ENCODE measurements at regions not wholly inside any gene's neighbourhood (a gene's known extent, or its start where the extent isn't known, plus 50 kb on each side); places are given as distances from the start of the nearest gene placed in this dataset.

DNA sequence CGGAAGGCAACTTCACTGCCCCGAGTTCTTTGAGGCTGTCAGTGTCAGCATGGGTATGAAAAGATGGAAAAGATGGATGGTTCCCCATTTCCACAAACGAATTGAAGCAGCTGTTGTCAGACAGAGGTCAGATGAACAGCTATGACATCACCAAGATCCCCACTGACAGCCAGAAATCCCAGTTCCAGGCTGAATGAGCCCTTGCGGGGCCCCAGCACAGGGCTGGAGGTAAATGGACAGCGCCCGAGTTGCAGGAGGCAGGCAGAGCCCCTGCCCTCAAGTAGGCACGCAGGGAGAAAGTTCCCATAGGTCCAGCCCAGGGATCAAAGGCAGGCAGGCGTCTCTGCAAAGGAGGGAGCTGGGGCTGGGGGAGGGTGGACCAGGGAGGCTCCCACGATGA lies 169.5 kb upstream of the AGAP1 start:
- H3K9me3 Mint-ChIP-seq (ENCODE audit: low read depth), result no peaks in the 10 kb centered on the region
- no peak overlapping the region for H3K4me3 Mint-ChIP-seq (ENCODE audit: low read depth)
- TF ChIP-seq, protein P1, sequence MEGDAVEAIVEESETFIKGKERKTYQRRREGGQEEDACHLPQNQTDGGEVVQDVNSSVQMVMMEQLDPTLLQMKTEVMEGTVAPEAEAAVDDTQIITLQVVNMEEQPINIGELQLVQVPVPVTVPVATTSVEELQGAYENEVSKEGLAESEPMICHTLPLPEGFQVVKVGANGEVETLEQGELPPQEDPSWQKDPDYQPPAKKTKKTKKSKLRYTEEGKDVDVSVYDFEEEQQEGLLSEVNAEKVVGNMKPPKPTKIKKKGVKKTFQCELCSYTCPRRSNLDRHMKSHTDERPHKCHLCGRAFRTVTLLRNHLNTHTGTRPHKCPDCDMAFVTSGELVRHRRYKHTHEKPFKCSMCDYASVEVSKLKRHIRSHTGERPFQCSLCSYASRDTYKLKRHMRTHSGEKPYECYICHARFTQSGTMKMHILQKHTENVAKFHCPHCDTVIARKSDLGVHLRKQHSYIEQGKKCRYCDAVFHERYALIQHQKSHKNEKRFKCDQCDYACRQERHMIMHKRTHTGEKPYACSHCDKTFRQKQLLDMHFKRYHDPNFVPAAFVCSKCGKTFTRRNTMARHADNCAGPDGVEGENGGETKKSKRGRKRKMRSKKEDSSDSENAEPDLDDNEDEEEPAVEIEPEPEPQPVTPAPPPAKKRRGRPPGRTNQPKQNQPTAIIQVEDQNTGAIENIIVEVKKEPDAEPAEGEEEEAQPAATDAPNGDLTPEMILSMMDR (IDR thresholded peaks at IDR 0.05; ENCODE audit: unreplicated experiment), result no peak
- H3K27ac Mint-ChIP-seq, result no peak overlapping the region
- H3K36me3 Mint-ChIP-seq (ENCODE audit: insufficient read depth), result no peaks in the 10 kb centered on the region
- peaks cover 10% of the 10 kb centered on the region for H3K4me1 Mint-ChIP-seq (ENCODE audit: low read depth)
- no peak for DNase-seq (ENCODE audit: low spot score, unreplicated experiment)
- peaks cover 5% of the 10 kb centered on the region for H3K27me3 Mint-ChIP-seq

DNA sequence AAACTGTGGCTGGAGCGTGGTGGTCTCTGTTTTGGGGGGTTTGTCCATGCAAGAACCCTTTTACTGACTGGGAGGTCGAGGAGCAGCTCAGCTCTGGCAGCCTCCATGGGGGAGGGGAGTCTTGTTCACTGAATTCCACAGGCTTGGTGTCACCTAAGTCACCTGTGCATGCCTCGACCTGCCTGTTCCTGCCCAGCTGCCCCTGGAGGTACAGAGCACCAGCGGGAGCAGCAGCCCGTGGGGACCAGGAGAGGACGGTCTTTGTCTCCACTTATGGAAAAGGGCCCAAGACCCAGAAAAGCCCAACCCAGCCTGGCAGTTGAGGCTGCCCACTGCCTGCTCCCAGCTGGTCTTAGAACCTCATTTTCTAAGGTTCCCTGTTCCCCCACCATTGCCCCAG lies 168.7 kb upstream of the AGAP1 start:
- Mint-ChIP-seq H3K36me3 (ENCODE audit: insufficient read depth) (no peaks in the 10 kb centered on the region), H3K27ac (no peak overlapping the region), H3K4me3 (ENCODE audit: low read depth) (no peak overlapping the region), H3K9me3 (ENCODE audit: low read depth) (no peaks in the 10 kb centered on the region), H3K4me1 (ENCODE audit: low read depth) (peaks cover 10% of the 10 kb centered on the region), H3K27me3 (peaks cover 5% of the 10 kb centered on the region)
- DNase-seq (ENCODE audit: low spot score, unreplicated experiment), result no peak
- TF ChIP-seq, protein P1 (IDR thresholded peaks at IDR 0.05; ENCODE audit: unreplicated experiment), result no peak

DNA sequence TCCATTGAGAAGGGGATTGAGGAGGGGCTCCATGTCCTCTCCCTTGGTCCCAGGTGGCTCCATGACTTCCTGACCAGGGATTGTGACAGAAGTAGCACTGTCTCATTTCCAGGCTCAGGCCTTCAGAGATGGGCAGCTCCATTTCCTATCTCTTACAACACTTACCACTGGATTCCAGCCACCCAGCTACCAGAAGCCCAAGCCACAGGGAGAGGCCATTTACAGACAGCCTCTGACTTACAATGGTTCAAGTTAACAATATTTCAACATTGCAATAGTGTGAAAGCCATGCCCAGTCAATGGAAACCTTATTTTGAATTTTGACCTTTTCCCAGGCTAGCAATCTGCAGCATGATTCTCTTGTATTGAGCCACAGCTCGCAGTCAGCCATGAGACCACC lies 164.9 kb upstream of the AGAP1 start:
- Mint-ChIP-seq H3K36me3 (ENCODE audit: insufficient read depth) (no peaks in the 10 kb centered on the region), H3K4me1 (ENCODE audit: low read depth) (peaks cover 10% of the 10 kb centered on the region), H3K4me3 (ENCODE audit: low read depth) (no peak overlapping the region), H3K27ac (no peak overlapping the region), H3K9me3 (ENCODE audit: low read depth) (no peaks in the 10 kb centered on the region), H3K27me3 (peaks cover 5% of the 10 kb centered on the region)
- TF ChIP-seq, protein P1 (IDR thresholded peaks at IDR 0.05; ENCODE audit: unreplicated experiment), result no peak
- DNase-seq (ENCODE audit: low spot score, unreplicated experiment), result no peak

DNA sequence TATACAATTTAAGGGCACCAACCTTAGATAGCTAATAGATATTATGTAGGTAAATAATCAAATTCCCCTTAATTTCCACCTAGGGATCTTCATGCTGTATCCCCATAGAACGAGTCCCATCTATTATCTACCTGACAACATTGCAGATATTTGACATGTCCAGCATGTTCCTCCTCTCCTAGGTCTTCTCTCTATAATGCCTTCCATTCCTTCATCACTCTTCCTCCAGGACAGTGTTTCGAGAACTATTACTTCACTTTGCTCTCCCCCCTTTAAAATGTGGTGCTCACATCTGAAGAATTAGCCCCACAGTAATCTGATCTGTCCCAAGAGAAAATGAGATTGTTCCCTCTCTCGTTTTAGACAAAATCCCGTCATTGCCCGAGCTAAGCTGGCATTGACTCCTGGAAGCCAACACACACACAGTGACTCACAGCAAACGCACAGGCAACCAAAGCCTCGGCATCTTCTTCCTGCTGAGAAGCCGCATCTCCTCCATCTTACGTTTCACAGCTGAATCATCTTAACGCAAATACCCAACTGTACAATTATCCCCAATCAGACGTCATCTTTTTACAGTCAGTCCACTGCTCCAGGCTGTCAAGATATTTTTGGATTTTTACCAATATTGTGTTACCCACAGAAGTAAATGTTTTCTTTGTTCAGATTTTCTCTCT lies 162.9 kb upstream of the AGAP1 start:
- DNase-seq (ENCODE audit: low spot score, unreplicated experiment), result no peak
- Mint-ChIP-seq H3K36me3 (ENCODE audit: insufficient read depth) (no peaks in the 10 kb centered on the region), H3K27me3 (no peaks in the 10 kb centered on the region), H3K9me3 (ENCODE audit: low read depth) (no peaks in the 10 kb centered on the region), H3K4me3 (ENCODE audit: low read depth) (no peak overlapping the region), H3K27ac (no peak overlapping the region), H3K4me1 (ENCODE audit: low read depth) (peaks cover 6% of the 10 kb centered on the region)
- TF ChIP-seq, protein P1 (IDR thresholded peaks at IDR 0.05; ENCODE audit: unreplicated experiment), result no peak

DNA sequence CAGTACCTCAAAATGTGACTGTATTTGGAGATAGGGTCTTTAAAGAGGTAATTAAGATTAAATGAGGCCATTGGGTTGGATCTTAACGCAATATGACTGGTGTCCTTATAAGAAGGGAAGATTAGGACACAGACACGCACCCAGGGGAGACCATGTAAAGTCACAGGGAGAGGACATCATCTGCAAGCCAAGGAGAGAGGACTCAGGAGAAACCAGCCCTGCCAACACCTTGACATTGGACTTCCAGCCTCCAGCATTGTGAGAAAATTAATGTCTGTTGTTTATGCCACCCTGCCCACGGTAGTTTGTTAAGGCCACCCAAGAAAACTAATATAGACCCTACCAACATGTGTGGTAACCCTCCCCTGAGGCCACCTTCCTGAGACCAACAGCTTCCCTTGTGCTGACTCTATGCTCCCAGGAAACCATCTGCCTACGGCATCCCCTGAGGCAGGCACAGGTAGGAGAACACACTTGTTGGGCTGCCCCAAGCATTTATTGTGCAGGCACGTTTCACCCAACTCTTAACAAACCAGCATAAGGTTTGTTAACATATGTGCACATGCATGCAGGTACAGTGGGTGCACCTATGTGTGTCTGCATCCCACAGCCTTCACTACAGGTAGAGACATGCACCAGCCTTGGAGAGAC lies 161.5 kb upstream of the AGAP1 start:
- Mint-ChIP-seq H3K4me1 (ENCODE audit: low read depth) (peaks cover 7% of the 10 kb centered on the region), H3K36me3 (ENCODE audit: insufficient read depth) (no peaks in the 10 kb centered on the region), H3K27ac (no peak overlapping the region), H3K27me3 (no peaks in the 10 kb centered on the region), H3K4me3 (ENCODE audit: low read depth) (no peak overlapping the region), H3K9me3 (ENCODE audit: low read depth) (no peaks in the 10 kb centered on the region)
- TF ChIP-seq, protein P1 (IDR thresholded peaks at IDR 0.05; ENCODE audit: unreplicated experiment), result no peak
- DNase-seq (ENCODE audit: low spot score, unreplicated experiment), result no peak
